ENCODE measurements at regions not wholly inside any gene's neighbourhood (a gene's known extent, or its start where the extent isn't known, plus 50 kb on each side); places are given as distances from the start of the nearest gene placed in this dataset.
"Not testable (repeated sequence)": the region's sequence is repeated elsewhere in the genome, so short reads cannot be mapped to it uniquely, and the experiment has no call there.

GRCh38 chr4:138367942-138368341 is 125.8 kb upstream of the SLC7A11 start:
- DNase-seq: no peak

GRCh38 chr4:138352446-138352845 is 110.3 kb upstream of the SLC7A11 start:
- DNase-seq: not testable (repeated sequence)

GRCh38 chr4:138348055-138348454 is 105.9 kb upstream of the SLC7A11 start:
- DNase-seq: peak; percentile 63

GRCh38 chr4:138347561-138347960 is 105.4 kb upstream of the SLC7A11 start:
- no peak for DNase-seq

GRCh38 chr4:138344851-138345250 is 102.7 kb upstream of the SLC7A11 start:
- DNase-seq: no peak

- DNase-seq: no peak
Measured at GRCh38 chr4:138344054-138344453, 101.9 kb upstream of the SLC7A11 start.

- DNase-seq: no peak
Measured at GRCh38 chr4:138341739-138342415, 99.7 kb upstream of the SLC7A11 start.

- no peak for DNase-seq
Measured at GRCh38 chr4:138338840-138339239, 96.7 kb upstream of the SLC7A11 start.

GRCh38 chr4:138338222-138338621 is 96.1 kb upstream of the SLC7A11 start:
- DNase-seq: not testable (repeated sequence)

GRCh38 chr4:138334346-138335016 is 92.3 kb upstream of the SLC7A11 start:
- no peak for DNase-seq

- not testable (repeated sequence) for DNase-seq
Measured at GRCh38 chr4:138332415-138332814, 90.3 kb upstream of the SLC7A11 start.

- DNase-seq: no peak
Measured at GRCh38 chr4:138330531-138330930, 88.4 kb upstream of the SLC7A11 start.

GRCh38 chr4:138329506-138330070 is 87.4 kb upstream of the SLC7A11 start:
- no peak for DNase-seq

- no peak for DNase-seq
Measured at GRCh38 chr4:138327338-138327737, 85.2 kb upstream of the SLC7A11 start.

- no peak for DNase-seq
Measured at GRCh38 chr4:138320831-138321230, 78.7 kb upstream of the SLC7A11 start.

GRCh38 chr4:138320030-138320429 is 77.9 kb upstream of the SLC7A11 start:
- no peak for DNase-seq

GRCh38 chr4:138317175-138317748 is 75.1 kb upstream of the SLC7A11 start:
- DNase-seq: no peak

GRCh38 chr4:138312536-138312911 is 70.4 kb upstream of the SLC7A11 start:
- DNase-seq: no peak

GRCh38 chr4:138311771-138312535 is 69.8 kb upstream of the SLC7A11 start:
- no peak for DNase-seq

GRCh38 chr4:138310991-138311390 is 68.8 kb upstream of the SLC7A11 start:
- no peak for DNase-seq

GRCh38 chr4:138310498-138310897 is 68.3 kb upstream of the SLC7A11 start:
- no peak for DNase-seq

GRCh38 chr4:138308356-138308755 is 66.2 kb upstream of the SLC7A11 start:
- DNase-seq: peak; percentile 15

GRCh38 chr4:138307319-138307718 is 65.2 kb upstream of the SLC7A11 start:
- no peak for DNase-seq

All from dermis blood vessel endothelial cell (primary cell).